SKM-1 (cell line): ENCODE measurements at regions not wholly inside any gene's neighbourhood (a gene's known extent, or its start where the extent isn't known, plus 50 kb on each side); places are given as distances from the start of the nearest gene placed in this dataset.

Experiments used
- DNase-seq: peaks from one replicate; lab custom pipeline; 2025; ENCODE audit not compliant: unreplicated experiment; lab: John Stamatoyannopoulos, UW

DNA sequence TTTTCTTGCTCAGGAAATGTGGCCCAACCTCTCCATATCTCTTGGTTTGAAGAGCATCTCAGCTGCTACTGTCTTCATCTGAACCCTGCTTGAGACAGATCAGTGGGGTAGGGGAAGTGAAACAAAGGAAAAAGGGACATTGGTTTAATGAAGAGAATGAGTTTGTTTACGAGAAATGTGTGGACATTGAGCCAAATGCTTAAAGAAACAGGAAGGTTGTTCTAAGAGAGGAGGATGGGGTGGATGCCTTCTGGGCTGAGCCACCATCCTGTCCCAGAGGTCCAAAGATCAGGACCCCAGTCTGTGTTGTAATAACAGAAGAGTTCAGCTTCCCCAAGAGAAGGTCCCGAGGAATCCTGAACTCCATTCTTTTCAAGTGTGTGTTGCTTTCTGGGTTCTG, 369.7 kb downstream of the INSC start:
- DNase-seq: no peak

DNA sequence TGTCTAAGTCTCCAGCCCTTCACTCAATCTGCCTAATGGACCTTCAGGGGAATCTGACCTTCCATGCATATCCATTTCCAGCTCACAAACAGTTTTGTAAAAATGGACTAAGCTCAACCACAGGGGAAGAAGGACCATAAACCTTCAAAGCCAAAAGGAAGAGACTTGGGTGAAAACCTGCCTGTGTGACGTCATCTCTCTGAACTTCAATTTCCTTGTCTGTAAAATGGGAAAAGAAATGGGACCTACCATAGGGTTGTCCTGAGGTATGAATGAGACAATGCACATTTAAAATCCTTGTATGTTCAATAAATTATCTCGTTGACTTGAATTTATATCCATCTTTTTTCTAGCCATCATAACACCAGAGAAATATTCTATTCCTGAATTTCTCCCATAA, 370.7 kb downstream of the INSC start:
- DNase-seq: no peak

DNA sequence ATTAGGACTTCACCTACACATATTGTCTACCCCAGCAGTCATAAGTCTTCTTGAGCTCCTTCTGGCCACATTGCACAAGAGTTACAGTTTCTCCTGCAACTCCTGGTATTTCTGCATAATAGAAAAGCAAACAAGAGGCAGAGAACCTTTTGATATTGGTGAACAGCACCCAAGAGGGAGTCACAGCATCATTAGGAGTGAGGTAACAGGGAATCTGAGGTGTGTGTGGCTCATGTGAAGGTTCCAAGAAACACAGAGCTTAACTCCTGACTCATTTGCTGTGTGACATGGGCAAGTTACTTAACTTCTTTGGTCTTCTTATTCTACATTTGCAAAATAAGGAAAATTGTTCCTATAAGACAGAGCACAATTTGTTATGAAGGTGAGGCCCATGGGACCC, 374.6 kb downstream of the INSC start:
- no peak for DNase-seq

DNA sequence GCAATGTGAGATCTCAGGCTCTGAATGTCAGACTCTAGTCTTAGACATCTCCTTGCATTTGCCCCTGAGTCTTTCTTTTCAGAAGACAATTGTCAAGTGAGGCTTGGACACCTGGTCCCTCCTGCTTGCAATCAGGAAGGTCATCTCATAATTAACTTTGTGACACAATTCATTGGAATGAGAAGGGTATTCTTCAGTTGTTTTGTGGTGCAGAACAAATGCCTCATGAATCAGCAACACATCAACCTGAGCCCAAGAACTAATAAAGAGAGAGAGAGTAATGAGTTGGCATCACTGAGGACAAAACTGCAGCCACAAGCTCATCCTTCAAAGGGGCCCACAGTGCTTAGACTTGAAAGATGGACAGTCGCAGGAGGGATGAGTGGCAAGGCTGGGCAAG, 375.8 kb downstream of the INSC start:
- no peak for DNase-seq

DNA sequence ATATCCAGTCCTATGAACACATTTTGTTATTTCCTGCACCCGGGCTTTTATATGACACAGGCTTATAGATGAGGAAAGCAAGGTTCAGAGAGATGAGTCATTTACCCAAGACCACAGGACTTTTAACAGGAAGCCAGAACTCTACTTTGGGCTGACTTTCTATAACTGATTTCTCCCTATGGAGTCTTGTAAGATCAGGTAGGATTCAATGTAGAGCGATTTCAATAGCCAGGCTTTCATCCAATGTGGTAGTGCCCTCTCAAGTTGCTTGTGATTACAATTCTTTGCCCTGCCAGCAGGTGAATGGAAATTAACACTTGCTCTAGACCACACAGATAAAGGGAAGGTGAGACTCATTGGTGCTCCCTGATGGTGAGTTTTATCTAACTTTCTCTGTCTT, 378.3 kb downstream of the INSC start:
- peak; percentile 45 for DNase-seq

DNA sequence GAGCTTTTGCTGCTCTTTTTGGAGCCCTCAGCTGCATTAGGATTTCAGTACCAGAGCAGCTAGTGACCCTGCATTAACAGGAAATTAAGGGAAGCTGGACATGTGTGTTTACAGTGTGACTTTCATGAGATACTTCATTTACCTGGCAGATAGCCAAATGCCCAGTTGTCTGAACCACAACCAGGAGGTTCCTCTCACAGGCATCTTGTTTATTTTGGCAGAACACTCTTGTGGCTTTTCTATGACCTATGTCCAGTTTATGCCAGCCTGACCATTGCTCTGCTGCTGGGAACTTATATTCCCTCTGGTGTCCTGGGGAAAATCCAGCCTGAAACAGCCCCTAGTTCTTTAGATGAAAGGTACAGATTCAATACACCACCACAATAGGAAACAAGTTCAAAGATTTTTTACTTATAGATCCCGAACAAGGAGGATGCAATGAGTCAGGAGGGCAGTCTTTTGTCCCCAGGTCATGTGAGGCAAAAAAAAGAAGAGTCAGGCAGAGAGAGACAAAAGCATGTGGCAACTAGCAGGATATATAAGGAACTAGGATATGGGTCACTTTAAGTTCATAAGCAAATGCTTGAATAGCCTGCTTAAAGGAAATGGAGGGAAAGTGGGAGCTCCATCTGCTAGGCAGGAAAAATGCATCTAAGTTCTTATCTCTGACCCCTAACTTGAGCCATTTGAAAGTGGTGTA, 379.3 kb downstream of the INSC start:
- peak; percentile 31 for DNase-seq

DNA sequence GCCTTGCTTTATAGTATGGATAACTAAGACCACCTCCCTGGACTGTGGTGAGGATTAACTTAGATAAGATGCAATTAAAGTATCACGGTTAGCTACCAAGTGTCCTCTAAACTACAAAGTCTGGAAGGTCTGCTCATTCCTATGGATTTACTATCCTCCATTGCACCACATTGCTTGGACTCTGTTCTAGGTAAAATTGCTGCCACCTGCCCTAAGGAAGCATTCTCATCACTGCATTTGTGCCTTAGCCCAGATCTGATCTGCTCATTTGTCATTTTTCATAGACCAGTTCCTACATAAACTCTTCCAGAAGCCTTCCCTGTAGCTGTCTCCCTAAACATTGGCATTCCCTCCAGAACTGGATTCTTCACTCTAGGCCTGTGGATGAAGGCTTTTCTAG, 380.0 kb downstream of the INSC start:
- DNase-seq: no peak

DNA sequence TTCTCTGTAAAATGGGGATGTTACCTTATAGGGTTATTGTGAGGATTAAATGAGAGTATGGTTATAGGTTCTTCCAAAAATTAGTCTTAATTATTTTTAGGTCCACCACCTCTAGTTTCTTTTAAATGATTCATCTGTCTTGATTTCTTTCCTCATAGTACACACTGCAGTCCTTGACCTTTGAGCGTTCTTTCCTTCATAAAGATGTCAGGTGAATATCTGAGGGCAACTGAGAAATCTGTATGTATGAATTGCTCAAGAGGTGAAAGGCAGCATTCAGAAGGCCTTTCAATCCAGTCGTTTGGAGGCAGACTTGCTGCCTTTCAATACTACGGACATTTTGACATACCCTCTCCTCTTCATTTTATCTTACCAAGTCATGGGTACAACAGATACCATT, 380.7 kb downstream of the INSC start:
- no peak for DNase-seq

DNA sequence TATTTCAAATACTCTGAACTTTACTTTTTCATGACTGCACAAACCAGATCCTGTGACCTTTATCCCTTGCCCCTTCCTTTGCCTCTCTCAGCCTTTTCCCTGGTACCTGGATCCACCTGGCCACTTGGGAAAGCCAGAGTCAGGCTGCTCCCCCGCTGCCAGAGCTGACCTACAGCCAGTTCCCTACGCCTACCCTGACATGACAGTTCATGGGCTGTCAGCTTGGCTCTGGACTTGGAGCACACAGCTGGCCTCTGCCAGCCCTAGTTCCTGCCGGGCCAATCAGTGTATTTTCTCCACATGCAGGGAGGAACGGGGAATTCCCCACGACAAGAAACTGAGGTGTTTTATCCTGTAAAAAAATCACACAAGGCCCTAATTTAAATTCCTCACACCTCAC, 382.6 kb downstream of the INSC start:
- no peak for DNase-seq

DNA sequence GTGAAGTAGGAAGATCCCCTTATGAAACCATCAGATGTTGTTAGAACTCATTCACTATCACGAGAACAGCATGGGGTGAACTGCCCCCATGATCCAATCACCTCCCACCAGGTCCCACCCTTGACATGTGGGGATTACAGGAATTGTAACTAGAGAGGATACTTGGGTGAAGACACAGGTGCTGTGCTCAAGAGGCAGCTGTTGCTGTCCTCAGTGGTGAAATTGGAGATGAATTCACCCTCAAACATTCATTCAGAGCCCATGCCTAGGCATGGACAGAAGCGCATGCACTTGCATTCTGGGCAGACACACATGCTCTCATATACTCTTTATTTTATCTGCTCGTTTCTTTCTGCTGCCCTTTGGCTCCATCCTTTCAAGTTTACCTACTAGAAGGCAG, 385.0 kb downstream of the INSC start:
- no peak for DNase-seq

DNA sequence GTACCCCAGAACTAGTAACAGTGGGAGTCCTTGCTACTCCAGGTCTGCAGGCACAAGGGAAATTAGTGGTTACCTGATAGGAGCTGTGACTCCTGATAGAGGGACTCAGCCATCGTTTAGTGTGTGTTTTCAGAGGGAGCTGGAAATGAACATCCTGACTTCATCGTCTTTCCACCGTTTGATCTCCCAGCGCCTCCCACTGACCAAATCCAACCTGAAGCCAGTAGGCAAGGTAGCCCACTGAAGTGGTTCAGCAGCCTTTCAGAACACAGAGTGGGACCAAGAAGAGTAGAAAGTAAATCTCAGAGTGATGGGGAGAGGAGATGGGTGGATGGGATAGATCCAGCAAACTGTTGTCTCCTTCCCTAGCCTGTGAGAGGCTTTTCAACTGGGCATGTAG, 385.9 kb downstream of the INSC start:
- DNase-seq: no peak

DNA sequence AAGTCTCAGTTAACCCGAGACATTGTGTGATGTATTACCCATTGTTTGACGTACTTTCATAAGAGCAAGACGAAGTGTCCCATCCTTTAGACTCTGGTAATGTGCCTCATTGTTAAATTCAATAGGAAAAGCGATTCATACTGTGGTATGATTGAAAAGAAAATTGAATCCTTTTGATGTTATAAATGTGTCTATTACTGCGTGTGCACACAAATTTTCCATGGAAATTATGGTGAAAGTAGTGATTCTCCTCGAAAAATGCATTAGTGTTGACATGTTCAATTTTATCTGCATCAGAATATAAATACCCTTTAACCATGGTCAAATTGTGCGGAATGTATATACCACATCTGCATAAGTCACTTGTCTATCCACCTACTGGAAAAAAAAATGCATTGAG, 386.8 kb downstream of the INSC start:
- no peak for DNase-seq

DNA sequence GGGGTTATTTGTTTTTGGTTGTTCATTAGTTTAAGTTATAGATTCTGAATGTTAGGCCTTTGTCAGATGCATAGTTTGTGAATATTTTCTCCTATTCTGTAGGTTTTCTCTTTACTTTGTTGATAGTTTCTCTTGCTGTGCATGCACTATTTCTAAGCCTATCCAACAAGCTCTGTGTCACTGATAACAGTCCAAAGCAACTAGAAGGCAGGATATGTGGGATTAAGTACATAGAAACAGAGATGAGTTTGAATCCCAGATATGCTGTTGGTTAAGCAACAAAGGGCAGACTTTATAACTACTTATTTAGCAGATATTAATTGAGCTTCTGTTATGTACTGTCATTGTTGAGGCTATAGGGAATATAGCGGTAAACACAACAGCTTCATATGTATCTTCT, 390.4 kb downstream of the INSC start:
- DNase-seq: no peak

DNA sequence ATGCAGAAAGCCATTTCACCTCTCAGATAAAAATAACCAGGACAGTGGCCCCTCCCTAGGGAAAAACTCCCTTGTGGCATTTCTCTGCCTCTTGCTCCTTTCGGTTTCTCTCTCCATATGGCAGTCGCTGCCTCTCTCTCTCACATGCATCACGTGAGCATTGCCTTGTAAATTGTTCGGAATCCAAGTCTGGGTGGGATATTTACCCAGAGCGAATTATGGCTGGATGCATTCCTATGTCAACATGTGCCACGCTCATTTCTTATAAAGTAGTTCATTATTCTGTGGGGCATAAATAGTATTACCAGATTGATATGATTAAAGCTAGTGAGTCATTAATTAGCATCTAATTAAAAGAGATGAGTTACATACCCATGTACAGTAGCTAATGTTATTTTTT, 392.9 kb downstream of the INSC start:
- DNase-seq: no peak

DNA sequence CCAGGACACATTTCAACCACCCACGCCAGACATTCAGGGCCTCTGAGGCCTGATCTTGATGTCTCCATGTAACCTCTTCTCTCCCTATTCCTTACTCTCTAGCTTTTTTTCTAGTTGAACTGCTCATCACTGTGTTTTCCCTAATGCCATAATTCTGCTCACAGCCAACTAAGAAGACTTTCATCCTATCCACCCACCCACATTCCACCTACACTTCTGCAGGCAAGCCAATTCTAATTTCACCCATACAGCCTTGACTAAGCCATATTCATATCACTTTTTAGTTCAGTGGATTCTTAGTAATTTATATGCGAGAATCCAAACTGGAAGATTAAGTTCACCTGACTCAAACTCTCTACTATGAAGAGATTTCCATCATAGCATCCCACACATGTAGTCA, 394.4 kb downstream of the INSC start:
- no peak for DNase-seq

DNA sequence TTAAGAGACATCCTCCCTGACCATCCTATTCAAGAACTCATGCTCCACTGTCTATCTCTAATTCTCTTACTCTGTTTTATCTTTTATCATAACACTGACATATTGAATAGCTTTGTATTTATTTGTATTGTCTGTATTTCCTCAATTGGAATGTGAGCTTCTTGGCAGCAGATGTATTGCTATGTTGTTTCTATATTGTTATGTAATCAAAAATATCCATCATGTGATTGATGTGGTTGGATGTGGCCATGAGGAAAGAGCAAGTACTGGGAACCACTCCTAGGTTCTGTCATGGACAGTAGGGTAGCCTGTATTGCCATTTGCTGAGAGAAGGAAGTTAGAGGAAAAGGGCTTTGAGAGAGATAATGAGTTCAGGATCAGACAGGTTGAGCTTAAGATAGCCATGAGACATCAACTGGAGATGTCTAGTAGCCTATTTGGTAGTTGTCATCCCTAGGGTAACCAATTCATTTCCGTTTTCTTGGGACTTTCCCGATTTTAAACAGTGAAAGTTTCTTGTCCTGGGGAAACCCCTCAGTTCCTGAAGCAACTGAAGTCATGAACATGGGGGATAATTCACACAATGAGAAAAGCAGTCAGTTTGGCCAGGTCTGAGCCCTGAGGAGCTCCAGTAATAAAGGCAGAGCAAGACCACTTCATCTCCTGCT, 404.5 kb downstream of the INSC start:
- no peak for DNase-seq

DNA sequence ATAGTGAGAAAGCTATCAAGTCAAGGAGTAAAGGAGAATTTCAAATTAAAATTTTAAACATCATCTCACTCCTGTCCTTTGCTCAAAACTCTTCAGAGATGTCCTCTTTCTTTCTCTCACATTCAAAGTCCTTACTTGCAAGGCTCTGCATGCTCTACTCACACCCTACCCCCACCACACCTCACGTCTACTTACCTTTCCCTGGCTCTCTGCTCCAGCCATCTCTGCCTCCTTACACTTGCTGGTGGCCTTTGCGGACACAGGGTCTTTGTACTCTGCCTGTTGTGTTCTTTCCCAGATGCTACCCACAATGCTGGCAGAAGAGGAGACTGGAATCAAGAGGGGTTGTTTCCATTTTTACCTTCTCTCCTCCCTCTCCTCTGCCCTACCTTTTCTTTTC, 405.2 kb downstream of the INSC start:
- DNase-seq: no peak

DNA sequence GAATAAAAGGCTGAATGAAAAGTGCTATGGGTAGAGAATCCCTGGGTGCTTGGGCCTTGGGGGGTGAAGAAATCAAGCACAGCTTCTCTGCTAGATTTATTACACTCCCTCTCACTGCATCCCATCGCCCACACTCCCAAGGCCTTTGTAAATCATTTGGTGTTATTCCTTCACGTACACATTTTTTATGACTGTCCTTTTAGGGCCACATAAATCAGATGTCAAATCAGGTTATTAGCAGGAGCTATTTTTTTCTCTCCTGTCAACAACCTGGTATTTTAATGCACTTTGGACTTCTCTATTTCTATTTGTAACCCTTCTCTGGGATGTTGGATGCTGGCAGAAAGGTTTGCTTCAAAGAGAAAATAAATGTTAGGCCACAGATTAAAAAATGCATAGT, 408.8 kb downstream of the INSC start:
- no peak for DNase-seq

DNA sequence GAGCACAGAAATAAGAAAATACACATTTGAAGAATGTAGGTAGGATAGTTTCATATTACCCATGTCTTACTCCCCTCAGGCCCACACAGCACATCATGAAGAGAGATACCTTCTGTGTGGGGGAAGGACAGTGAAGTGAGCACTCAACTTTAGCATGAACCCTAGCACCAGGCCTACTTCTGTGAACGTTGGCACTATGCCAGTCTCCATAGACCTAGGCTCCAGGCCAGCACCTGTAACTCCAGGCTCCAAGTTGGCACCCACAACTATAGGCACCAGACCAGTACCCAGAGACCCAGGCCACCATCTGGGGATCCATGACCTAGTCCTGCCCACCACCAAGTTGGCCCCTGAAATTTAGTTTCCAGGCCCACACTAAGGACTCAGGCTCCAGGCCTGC, 410.9 kb downstream of the INSC start:
- DNase-seq: no peak

DNA sequence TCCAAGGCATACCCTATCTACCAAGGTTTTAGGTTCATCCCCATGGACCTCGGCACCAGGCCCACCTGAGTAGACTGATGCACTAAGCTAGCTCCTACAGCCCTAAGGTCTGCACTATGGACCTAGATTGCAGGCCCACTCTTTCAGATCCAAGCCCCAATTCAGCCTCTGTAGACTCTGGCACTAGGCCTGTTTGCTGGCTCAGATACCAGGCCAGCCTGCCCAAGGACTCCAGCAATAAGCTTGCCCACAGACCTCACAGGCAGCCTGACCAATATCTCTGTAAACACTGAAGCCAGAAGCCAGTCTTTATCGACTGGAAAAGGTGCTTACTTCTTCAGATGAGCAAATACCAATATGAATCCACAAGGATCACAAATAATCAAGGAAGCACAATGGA, 411.3 kb downstream of the INSC start:
- no peak for DNase-seq

DNA sequence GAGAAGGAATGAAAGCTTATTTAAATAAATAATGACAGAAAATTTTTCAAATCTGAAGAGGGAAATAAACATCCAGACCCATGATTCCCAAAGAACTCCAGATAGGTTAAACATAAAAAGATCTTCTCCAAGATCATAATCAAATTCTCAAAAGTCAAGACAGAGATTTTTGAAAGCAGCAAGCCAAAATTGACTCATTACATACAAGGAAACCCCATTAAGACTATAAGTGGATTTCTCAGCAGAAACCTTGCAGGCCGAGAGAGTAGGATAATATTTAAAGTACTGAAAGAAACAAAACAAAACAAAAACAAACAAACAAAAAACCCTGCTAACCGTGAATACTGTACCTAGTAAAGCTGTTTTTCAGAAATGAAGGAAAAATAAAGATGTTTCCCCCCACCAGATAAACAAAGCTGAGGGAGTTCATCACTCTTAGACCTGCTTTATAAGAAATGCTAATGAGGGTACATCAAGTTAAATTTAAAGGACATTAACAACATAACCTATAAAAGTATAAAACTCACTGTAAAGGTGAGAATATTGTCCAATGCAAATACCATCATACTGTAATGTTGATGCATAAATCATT, 412.2 kb downstream of the INSC start:
- DNase-seq: no peak

DNA sequence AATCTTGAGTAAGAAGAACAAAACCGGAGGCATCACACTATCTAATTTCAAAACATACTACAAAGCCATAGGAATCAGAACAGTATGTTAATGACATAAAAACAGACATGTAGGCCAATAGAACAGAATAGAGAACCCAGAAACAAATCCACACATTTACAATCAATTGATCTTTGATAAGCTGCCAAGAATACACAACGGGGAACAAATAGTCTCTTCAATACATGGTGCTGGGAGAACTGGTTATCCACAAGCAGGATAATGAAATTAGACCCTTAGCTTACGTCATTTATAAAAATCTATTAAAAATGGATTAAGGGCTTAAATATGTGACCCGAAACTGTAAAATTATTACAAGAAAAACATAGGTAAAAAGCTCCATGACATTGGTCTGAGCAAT, 417.7 kb downstream of the INSC start:
- DNase-seq: no peak

DNA sequence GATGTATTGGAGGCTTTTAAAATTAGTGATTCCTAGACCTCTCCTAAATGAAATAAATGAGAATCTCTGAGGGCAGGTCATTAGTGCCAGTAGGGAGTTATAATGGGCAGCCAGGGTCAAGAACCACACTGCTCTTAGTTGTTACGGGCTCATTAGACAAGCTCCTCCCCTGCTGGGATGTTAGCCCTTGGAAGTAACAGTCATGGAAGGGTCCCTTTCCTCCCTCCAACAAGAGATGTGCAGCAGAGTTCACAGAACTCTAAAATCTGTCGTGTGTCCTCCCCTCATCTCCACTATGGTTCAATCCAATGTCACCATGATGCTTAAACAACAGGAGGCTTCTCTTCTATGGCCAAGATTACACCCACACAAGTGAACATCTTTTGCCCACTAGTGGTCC, 419.5 kb downstream of the INSC start:
- DNase-seq: no peak
